GM18508 (cell line): ENCODE measurements at regions not wholly inside any gene's neighbourhood (a gene's known extent, or its start where the extent isn't known, plus 50 kb on each side); places are given as distances from the start of the nearest gene placed in this dataset.
"Not testable (repeated sequence)": the region's sequence is repeated elsewhere in the genome, so short reads cannot be mapped to it uniquely, and the experiment has no call there.

ENCODE experiments used
- ATAC-seq: cut with Tn5 transposase; IDR thresholded peaks from one replicate; pipeline ENCODE4 v1.9.1; 2021; ENCODE audit warnings: moderate number of reproducible peaks; ENCODE audit not compliant: insufficient read depth, unreplicated experiment

DNA sequence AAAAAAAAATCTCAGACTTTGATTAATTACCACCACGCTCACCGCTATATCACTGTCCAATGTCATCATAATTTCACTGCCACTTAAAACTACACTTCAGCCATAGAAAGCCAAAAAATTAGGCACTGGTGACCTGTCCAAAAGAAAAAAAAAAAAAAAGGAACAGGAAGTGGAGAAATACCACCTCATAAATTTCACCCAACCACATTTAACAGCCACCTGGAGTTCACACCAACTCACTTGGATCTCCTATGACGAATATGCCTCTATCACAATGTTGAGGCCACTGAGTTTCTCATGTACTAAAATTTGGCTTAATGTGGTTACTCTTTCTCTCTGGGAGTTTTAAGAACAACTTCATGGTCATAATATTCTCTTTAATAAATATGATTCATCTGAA, 237.5 kb upstream of the RSPO3 start:
- no peak for ATAC-seq

DNA sequence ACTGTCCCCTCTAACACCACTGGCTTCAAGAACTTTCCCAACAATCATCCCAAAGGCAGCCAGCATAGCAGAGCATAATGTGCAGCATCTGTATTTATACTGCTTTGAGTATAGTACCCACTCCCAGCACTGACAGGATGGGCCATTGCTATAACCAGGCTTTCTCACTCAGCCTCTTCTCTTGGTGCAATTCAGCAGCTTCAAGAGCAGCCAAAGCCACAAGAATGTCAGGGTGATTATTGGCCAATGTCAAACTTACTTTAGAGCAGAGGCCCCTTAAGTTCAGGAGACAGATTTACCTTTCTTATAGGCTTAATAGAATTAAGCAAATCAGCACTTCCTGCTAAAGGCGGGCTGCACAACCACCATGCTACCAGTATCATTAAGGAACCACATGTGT, 232.4 kb upstream of the RSPO3 start:
- ATAC-seq: no peak

DNA sequence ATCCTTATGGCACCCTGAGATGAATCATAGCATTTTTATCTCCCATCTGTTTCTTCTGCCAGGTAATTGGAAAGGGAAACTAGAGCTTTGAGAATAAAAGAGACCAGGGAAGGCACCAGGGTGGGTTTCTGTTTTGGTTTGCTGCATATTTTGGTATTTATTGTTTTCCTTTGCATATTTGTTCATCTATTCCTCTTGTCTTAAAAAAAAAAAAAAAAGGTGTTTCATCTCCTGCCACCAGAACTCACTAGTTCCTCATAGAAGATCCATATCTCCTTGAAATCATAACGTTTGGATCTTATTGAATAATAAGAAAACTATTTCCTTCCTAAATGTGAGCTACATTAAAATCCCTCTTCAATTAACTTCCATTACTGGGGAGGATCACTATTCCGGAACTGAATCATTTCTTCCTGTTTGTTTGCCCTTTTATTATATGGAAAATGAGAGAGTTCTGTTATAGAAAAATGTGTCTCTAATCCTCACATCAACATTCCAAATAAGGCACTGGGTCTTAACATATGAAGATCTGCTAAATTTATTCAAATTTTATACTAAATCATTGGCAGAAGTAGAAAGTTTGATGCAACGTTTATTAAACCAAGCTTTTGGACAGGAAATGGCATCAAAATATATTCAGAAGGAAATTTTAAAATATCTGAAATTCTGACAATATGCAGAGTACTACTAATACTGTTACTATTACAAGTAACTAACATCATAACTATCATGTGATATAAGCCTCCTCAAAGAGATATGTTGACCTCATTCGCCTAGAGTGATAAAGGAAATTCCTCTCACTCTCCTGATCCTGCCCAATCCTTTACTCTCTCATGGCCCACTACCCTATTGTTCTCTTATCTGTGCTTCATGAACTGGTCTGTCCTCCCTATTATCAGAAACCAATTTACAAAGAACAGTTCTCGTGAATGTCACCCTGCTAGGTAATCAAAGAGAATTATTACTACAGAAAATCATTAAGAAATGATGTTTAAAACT, 229.4 kb upstream of the RSPO3 start:
- ATAC-seq: no peak

DNA sequence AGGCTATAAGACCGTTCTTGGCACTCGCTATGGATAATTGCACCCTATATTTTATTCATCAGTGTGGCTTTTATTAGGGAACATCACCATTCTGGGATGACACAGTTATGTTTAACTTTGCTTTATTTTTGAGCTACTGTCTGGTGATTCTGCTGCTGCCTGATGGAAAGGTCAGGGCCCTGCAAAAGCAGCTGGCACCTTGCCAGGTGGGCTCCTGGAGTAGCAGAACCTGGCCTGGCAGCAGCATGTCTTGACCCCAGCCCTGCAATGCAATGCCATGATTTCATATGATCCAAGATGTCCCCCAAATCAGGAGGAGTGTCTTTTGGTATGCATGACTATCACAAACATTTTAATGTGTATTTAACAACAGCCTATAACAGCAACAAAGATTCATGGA, 228.4 kb upstream of the RSPO3 start:
- no peak for ATAC-seq

DNA sequence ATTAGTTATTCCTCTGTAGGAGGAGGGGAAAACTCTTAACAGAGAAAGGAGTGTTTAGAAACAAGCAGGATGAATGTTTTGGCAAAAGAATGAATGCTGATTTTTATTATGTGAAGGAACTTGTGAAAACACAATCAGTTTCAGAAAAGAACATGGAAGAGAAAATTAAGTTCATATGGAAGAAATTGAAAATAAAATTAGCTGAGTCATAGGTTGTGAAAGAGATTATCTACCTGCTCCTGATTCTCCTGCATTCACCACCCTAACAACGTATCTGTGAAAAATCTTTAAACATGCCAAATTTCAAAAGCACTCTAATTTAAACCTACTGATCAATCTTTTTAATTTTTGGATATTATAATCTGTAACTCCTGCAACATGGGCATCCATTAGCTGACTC, 227.3 kb upstream of the RSPO3 start:
- ATAC-seq: no peak

DNA sequence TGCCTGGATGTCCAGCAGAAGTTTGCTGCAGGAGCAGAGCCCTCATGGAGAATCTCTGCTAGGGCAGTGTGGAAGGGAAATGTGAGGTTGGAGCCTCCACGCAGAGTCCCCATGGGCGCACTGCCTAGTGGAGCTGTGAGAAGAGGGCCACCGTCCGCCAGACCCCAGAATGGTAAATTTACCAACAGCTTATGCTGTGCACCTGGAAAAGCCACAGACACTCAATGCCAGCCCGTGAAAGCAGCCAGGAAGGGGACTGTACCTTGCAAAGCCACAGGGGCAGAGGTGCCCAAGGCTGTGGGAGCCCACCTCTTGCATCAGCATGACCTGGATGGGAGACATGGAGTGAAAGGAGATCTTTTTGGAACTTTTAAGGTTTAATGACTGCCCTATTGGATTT, 225.6 kb upstream of the RSPO3 start:
- not testable (repeated sequence) for ATAC-seq

DNA sequence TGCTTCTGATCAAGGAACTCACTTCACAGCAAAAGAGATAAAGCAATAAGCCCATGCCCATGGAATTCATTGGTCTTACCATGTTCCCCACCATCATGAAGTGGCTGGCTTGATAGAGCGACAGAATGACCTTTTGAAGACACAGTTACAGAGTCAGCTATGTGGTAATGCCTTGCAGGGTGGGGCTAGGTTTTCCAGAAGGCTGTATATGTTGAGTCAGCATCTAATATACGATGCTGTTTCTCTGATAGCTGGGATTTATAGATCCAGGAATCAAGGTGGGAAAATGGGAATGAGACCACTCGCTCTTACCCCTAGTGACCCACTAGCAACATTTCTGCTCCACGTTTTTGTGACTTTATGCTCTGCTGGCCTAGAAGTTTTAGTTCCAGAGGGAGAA, 220.7 kb upstream of the RSPO3 start:
- no peak for ATAC-seq

DNA sequence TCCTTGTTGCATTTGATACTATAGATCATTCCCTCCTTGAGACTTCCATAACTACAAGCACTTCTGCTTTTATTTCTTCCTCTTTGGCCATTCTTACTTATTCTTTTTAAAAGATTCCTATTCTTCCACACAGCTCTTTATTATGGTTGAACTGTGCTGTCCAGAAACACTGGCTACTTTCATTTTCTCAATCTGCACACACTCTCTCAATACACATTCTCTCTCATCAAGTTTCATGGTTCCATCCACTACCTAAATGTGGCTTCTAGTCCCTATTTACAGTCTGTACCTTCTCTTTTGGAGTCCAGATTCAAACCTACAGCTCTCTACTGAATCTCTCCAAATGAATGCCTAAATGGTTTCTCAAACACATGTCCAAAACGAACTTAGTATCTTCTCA, 214.3 kb upstream of the RSPO3 start:
- no peak for ATAC-seq

DNA sequence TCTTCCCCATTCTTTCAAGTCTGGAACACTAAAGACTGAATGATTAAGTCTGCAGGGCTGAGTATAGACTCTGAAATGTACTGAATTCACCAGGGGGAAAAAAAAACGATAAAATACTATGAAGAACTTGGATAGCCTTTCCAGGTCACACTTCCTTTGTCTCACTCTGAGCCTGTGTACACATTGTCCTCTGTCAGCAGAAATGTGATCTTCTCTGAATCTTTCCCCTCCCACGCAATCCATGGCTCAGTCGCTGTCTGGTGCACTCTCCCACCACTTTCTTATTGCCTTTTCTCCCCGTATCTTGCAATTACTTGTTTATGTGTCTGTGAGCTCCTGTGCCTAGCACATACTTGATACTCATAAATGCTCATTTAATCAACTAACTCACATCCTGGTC, 212.6 kb upstream of the RSPO3 start:
- no peak for ATAC-seq

DNA sequence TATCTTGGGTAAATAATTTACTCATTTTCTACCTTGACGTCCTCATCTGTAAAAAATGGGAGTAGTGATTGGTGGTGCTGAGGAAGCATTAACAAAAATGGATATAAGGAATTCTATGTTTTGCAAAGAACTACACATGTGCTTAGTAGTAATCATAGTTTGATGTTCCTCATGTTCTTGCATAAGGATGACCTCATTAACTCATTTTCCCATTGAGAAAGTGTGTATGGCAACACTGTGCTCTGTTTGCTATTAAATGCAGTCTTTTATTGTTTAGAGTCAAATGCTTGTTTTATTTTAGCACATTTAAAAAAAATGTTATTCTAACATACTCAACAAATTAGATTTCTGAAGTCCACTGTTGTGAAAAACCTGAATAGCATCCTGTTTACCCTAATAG, 211.2 kb upstream of the RSPO3 start:
- ATAC-seq: no peak

DNA sequence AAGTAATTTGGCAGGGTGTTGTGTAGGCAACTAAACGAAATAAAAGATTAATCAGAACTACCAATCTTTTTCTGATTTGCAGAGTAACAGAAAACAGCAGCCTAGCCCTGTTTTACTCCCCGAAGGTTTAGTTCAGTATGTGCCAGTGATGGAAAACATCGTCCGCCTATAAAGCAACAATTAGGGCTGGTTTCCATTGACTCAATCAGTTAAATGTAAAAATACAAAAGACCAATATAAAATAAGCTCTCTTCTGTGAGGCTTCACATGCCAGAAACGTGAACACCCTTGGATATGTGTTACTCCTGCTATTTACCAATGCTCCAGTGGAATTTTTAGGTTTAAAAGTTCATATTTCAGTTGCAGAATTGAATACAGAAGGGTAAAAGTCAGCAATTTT, 210.5 kb upstream of the RSPO3 start:
- no peak for ATAC-seq

DNA sequence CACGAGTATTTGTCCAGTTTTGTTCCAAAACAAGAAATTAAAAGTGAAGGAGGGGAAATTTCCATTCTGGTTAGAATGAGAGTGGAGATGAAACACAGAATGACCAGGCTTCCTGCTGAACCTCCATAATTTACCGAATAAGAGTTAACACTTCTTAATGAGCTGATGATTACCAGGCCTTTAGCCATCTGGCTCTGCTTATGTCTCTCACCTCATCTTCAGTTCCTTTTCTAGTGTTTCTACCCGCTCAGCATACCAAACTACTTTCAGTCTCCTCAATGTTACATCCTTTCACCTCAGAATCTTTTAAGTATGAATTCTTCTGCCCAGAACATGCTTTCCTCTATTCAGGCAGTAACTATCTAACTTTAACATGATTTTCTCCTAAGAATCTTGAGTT, 209.0 kb upstream of the RSPO3 start:
- ATAC-seq: no peak

DNA sequence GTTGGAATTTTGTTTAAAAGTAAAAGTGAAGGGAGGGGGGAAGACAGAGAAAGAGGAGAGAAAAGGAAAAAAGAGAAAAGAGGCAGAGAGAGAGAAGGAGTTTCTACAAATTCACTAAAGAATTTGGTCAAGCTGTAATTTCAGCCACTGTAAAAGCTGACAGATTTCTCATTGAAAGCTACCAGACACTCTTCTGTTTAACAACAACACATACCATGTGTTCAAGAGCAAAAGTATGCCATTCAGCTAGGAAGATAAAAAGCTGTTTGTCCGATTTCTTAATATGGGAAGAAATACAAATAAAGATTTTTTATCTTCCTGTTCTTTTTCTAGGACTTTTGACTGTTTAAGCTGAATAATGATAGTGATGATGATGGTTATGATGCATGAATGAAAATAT, 204.8 kb upstream of the RSPO3 start:
- no peak for ATAC-seq

DNA sequence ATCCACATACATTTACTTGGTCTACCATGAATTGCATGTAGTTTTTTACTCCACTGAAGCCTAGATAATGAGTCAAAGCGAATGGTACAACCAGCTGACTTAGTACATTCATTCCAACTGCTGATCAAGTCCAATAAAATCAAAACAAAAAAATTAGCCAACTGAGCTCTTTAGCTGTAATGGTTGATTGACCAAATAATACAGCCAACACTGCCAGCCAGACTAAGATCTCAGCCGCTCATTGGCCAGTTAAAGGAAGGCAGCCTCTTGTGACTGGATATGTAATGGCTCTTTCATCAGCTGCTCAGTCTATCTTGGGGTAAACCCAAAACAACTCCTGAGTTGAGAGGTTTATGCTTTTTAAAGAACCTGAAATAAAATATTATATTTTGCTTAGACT, 204.3 kb upstream of the RSPO3 start:
- ATAC-seq: no peak

DNA sequence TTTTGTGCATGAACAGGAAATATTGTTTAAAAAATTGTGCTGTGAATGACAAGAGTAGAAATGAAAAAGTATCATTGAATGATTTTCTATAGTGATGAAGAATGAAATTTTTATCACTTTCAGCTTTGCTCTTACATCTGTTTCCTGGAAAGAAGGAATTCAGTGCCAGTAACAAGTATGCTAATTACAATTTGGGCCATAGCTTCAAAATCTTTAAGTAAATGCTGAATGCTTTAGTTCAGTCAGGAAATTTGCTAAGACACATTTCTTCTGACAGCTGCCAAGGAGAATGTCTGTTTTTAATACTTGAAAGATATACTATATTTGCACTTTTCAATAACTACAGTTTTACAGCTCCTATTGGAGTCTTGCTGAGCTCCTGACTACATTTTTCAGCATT, 203.7 kb upstream of the RSPO3 start:
- ATAC-seq: no peak

DNA sequence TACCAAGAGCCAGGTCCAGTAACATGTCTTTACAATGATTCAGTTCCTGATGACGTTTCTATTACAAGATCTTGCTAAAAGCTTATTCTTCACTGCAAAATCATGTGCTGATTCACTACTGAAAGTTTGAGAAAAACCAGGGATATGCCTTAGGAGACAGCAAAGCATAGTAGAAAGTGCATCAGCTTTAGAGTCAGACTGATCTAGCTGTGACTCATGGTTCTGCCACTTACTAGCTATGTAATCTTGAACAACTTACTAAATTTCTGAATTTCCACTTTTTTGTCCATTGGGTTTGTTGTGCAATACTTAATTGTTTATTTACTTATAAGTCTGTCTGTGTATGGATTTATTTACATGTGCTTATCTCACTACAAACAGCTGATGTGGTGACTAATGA, 198.5 kb upstream of the RSPO3 start:
- ATAC-seq: no peak

DNA sequence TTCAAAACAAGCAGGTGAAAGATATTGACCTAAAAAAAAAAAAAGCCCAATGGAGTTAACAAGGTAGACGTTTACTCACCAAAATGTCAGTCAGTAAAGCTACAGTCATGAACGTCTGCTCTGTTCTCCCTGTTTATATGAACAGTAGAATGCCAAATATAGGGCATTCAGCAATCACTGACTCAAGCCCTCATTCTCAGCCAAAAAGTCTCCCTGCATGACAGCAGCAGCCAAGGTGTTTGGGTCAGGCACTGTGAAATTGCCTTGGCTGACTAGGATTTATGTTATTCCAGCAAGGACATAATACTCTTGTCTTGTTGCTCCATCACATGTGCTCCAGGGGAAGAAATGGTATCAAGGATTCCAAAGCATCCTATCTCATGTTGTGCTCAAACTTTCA, 194.7 kb upstream of the RSPO3 start:
- ATAC-seq: no peak

DNA sequence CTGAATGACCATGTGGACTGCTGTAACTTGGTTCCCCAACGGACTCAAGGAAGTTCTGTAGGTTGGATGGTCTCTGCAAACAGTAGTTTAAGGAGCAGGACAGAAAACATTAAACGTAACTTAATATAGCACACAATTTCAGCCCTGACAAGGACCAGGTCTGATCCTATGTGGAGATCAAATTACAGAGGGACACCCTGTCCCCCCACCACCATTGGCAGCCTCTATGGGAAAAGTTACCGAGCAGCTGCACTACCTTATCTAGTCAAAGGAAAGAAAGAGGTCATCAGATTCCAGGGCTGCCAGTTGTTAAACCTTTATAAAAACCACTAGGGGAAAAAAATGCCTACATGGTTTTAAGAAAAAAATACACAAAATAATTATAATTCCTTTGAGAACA, 191.5 kb upstream of the RSPO3 start:
- ATAC-seq: no peak

DNA sequence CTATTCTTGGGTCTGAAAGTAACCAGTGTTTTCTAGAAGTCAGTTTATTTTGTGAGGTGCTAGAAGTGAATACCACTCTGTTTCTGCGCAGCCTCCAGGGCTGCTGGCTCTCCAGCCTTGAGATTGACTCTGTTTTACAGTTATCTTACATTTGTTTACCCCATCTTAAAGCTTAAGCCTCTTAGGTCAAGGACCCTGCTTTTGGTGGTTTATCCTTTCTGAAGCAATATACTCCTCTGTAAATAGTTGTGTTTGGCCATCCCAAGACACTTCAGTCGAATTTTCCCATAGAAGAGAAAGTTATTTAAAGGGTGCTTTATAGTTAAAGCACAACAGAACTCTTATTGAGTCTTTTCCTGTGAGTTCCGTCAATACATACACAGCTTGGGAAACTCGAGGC, 190.6 kb upstream of the RSPO3 start:
- ATAC-seq: no peak

DNA sequence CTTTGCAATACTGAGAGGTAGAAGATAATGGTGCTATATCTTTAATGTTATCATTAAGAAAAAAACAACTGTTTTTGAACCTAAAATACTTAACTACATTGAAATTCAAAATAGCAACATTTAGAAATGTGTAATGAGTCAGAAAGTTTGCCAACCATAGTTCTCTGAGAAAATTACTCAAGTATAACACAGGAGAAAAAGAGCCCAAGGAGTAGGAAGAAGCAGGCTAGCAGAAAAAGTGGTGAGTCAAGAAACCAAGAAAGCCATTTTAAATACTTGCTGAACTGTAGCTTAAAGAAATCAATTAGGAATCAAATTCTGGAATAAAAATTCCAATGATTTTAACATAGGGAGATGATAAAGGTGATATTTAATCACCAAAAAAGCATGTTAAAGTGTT, 181.0 kb upstream of the RSPO3 start:
- no peak for ATAC-seq

DNA sequence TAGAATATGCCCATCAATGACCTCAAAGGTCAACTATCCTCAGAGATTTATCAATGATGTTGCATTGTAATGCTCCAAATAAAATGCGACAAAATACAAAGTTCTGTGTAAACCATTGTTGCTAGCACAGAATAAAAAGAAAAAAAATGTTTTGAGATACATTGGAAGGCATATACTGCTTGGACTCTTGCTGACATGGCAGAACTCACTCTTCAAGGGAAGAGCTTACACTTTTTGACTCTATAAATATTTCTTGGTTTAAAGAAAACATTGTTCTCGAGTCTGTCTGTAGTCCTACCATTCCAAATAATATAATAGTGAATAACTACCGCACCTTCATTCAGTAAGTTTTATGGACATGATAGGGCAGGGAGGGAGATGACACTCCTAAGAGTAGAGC, 178.7 kb upstream of the RSPO3 start:
- ATAC-seq: no peak

DNA sequence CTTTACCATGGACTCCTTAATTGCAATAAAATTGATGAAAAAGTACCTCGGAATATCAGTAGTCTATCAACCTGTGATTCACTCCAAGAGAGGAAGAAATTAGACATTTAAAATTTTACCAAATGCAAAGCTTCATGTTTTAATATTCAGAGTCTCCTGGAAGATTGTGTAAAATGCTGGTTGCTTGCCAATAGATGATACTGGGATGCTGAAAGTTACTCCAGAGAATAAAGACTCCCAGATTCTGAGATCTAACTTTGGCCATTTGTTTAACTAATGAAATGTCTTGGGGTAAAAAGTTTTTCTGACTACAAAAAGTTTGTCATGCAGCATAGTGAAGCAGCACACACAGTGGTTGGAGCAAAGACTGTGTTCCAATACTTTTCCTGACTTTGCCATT, 176.7 kb upstream of the RSPO3 start:
- ATAC-seq: no peak
